Hematopoietic multipotent progenitor cell (in vitro differentiated cells): ENCODE measurements at regions not wholly inside any gene's neighbourhood (a gene's known extent, or its start where the extent isn't known, plus 50 kb on each side); places are given as distances from the start of the nearest gene placed in this dataset.

ENCODE experiments used
- DNase-seq, 3 donors: peaks; one replicate each; pipeline ENCODE4 v3.0.0-alpha.2; 2011 to 2015; ENCODE audit warnings: low read depth in 2 of 3, low spot score in 2 of 3

DNA sequence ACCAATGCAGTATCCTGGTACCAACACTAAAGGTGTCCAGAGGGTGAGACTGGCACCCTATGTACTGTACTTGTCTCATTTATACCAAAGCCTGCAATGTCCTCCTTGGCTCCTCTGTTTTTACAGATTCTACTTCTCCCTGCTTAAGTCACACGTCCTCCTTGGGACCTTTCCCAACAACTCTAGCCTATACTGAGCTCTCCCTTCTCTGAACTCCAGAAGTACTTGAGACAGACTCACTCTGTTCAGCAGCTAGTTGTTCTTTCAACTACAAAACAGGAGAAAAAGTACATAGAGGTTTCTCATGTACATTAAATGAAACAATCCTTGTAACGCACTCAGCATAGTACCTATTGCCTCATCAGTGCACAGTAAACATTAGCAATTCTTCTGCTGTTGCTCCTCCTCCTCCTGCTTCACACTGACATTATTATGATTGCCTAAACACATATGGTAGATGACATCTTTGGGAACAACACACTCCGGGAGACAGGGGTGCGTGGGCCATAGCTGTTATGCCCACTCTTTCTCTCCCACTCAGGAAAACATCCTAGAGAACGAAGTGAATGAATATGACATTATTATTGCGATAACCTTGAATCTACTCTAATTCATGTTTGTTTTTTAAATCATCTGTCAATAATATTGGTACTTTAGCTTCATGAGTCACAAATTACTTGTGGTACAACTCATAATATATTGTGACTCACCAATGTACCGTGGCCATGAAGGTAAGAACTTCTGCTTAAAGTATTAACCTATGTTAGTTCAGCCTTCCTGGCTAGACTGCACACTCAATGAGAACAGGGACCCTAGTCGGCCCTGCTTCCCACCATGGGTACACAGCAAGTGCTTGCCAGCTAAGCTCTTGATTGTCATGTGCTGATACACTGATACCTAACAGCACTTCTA, 180.3 kb upstream of the ADRA1B start:
- DNase-seq = no peak

DNA sequence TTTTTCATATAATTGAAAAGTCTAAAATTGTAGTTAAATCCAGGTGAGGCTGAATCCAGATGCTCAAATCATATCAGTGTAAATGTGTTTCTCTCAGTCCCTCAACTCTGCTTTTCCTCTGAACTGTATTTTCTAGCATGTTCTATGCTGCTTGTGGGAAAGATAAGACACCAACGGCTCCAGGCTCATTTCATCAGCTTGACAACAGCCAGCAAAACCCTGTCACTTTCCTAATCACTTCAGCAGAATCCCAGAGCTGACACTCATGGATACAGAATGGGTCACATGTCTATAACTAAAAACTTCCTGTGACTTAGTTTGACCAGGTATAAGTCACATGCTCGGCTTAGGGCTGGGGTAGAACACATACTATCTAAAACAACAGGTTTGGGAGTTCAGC, 179.4 kb upstream of the ADRA1B start:
- no peak for DNase-seq

DNA sequence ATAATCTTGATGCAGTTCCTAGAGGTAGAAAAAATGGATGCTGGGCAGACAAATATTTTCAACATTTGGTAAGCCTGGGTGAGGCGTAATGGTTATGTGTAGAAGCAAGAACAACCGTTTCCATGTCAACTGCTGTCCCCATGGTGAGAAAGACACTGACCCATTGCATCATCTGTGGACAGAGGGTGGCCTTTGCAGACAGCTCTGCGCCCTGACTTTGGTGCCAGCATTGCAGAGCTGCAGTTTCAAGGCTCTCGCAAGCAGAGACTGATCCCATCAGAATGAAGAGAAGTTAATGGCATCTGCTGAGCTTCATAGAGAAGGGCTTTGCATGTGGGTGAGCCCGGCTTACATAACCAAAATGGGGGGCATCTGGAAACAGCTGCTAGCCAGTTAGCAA, 179.0 kb upstream of the ADRA1B start:
- DNase-seq = no peak

DNA sequence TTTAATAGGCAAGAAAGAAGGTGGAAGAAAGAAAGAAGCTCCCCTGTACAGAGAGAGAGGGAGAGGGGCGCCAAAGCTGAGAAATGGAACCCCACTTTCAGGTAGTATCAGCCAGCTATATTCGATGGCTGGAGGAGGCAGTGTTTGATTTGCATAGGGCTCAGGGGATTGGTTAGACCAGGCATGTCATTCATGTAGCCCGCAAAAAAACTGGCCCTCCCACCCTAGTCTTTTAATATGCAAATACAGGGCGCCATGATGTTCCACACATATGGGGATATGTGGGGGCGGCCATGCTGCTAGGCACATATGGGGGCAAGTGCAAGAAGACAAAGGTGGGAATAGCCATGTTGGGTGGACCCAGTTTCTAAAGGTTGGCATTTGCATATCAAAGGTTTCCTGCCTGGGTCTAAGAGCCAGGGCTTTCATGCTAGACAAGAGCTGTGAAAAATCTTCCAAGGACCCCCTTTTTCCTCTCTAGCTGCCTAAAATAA, 174.4 kb upstream of the ADRA1B start:
- no peak for DNase-seq

DNA sequence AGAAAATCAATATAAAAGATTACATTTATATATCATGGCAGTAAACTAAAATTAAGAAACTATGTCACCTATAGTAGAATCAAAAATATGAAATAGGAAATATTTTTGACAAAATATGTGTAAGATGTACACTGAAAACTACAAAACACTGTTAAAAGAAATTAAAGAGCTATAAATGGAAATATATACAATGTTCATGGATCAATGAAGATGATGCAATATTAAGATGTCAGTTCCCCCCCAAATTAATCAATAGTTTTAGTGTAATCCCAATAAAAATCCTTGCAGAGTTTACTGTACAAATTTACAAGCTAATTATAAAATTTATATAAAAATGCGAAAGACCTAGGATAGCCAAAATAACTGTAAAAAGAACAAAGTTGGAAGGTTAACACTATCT, 173.0 kb upstream of the ADRA1B start:
- no peak for DNase-seq

DNA sequence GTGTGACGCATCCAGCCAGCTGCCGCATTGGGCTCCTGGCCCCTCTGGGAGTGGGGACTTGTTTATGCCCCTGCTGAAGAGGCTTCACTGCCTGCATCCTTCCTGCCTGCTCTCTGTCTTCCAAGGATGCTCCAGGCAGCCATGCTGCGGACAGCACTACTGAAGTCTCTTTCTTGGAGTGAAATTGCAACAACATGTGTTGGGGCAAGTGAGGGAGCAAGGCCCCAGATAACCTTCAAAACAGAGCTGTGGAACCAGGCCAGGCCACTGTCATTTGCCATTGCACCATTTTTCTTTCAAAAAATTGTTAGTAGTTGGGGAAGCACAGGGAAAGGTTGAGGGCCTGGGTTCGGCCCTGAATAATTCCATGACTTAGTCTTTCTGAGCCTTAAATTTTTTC, 169.6 kb upstream of the ADRA1B start:
- no peak for DNase-seq

DNA sequence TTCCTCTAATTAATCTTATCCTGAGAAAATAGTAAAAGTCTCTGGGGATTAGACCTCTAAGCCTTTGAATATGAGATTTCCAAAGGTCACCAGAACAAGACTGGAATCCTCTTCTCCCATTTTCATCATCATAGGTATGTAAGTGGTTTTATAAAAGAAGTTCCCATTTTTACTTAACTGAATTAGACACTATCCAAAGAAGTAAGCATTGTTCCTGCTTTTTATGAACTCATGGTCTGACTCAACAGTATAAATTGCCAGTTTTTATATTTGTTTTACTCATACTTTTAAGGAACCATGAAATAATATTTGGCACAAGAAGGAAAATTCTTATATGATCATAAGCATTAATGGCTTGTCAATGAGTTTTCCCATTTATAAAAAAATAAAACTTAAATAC, 167.1 kb upstream of the ADRA1B start:
- no peak for DNase-seq

DNA sequence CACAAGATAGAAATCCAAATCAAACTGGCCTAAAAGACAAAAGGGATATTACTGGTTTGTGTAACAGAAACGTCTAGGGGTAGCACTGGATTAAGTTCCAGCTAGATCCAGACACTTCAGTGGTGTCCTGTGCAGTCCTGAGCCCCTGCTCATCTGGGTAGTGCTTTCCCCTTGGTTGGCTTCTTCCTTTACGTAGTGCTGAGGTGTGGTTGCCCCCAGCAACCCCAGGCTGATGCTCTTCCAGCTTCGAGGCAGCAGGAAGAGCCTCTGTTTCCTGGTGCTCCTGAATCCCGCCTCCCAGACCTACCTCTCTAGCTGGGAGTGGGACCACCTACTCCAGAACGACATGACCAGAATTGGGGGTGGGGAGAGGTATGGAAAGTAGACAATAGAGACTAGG, 166.1 kb upstream of the ADRA1B start:
- DNase-seq = no peak

DNA sequence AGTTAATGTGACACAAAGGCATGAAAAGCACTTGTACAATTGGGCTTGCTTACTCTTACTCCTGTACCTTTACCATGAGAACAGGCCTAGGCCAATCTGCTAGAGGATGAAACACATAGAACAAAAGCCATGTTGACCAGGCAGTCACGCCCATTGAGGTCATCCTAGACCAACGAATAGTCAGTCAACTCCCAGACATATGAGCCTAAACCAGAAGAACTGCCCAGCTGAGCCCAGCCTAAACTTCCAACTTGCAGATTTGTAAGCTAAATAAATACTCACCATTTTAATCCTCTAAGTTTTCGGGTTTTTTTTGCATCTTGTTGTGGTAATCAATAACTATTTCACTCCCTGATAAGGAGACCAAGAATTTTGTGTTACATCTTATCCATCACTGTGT, 164.8 kb upstream of the ADRA1B start:
- DNase-seq = no peak

DNA sequence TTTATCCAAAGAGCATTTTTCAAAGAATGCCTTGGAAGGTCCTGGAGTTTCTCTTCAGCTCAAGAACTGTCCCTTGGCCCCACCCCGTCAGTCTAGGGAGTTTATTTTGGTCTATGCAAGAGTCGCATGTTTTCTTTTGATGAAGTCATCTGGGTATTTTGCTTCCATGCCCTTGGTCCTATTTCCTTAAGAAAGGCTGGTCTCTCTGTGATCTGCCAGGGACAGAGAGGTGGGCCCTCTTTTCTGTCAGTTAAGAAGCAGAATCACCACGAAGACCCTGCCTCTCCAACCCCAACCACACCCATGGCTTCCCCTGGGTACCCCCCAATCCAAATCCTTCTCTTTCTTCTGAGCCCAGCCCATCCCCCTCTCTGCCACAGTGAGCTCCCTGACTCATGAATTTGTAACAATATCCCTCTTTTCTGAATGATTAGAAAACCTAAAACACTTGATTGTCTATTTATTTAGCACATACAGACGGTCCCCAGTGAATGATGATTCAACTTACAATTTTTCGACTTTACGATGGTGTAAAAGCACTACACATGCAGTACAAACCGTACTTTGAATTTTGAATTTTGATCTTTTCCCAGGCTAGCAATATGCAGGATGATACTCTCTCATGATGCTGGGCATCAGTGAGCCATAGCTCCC, 163.5 kb upstream of the ADRA1B start:
- DNase-seq = no peak

DNA sequence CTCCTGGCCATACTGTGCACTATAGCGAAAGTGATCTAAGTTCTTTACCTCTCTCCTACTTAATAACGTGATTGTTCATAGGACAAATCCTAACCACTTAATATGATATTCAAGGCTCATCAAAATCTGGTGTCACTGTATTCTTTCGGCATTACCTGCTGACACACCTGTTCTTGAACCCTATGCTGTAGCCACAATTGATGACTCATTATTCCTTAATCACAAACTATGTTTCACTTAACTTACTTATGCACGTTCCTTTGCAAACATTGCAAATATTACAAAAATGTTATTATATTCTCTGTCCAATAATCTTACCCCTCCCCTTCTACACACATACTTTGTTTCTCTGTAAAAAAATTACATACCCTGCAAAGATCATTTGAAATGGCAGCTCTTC, 158.1 kb upstream of the ADRA1B start:
- DNase-seq = no peak

DNA sequence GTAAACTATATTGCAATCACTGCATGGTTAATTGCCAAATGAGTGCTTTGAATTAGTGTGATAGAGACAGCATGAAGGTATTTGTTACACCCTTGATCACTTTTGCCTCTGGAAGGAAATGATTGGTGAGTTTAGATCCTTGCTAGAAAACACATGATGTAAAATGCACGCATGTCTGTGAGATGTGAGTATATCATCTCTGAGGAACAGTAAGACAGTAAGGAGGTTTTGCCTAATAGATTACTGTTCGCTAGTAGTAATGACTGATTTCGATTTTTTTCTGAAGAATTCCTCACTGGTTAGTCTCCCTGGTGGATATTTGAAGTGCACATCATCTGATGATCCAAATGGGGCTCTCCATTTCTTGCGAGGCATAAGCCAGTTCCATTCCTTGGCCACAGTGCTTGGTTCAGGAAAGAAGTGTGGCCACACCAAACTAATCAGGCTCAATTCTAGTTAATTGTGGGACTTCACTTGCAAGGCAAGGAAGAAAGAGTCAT, 156.4 kb upstream of the ADRA1B start:
- no peak for DNase-seq

DNA sequence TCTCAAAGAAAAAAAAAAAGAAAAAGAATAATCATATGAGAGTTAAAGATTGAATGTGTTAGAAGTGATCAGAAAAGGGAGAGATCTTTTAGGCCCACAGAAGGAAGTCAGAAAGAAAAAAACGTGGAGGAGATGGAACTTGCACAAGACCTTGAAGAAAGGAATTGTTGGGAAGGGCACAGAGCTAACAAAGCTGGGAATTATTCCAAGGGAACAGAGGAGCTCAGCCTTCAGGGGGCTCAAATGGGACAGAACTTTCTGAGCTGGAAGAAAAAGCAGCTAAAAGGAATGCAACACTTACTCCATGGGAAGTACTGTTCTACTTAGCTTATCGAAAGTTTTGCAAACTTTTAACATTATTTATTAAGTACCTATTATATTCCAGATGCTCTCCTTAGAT, 153.4 kb upstream of the ADRA1B start:
- no peak for DNase-seq

DNA sequence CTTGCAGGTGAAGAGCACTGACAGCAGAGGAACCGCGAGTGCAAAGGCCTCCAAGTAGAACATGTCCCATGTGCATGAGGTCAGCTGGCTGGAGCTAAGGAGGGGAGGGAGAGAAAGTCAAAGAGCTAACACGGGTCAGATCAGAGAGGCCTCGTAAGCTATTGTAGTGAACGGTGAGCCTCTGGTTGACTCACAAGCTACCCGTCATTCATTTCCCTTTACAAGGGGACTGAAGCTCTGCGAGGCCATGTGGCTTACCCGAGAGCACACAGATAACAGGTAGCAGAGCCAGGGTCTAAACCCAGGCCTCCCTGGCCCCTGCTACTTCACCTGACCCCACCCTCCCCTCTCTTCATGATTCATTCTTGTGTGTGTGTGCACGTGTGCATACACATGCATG, 152.7 kb upstream of the ADRA1B start:
- DNase-seq = peak in 2 of 3 donors; percentile 29 to 38

DNA sequence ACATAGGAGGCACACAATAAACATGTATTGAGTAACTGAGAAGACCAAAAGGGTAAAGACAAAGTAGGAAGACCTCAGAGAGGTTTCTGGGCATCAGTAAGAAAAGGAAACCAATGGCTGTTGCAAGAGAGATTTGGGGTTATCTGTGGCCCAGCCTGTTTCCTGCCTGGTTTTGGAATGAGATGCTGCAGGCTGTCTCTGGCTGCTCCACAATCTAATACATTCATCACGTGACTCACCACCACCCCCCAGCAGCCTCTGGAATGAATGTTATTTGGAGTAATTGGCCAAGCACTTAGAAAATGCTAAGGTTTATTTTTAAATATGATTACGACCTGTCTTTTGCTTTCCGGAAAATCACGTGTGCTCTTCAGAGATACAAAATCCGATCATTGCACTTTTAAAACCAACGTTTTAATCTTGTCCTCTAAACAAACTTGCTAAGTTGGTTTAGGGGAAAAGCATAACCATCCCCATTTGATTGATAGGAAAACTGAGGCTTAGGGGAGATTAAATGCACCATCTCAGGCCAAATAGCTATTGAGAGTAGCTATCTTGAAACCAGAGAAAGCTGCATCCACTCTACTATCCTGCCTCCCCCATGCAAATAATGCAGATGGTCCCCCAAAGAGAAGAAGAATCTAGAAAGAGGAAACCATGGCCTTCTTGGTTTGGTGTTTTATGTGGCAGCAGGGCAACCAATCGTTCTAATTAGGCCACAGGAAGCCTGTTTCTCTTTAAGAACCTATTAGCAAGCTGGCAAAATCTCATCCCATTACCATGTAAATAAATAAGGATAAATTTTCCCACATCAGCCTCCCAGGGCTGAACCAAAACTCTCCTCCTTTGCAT, 151.8 kb upstream of the ADRA1B start:
- DNase-seq = peak in 2 of 3 donors; percentile 89 to 97

DNA sequence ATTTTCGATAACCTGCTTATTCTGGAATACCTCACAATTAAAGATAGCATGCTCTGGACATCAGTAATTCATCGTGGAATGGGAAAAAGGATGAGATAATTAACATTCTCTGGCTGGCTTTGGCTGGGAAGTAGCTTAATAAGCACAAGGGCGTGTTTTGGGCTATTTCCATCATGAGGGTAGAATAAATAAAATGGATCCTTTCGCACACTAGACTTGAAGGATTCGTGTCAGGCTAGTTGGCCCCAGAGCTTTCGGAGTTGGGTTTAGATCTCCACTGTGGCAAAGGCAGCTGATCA, 151.2 kb upstream of the ADRA1B start:
- DNase-seq = no peak

DNA sequence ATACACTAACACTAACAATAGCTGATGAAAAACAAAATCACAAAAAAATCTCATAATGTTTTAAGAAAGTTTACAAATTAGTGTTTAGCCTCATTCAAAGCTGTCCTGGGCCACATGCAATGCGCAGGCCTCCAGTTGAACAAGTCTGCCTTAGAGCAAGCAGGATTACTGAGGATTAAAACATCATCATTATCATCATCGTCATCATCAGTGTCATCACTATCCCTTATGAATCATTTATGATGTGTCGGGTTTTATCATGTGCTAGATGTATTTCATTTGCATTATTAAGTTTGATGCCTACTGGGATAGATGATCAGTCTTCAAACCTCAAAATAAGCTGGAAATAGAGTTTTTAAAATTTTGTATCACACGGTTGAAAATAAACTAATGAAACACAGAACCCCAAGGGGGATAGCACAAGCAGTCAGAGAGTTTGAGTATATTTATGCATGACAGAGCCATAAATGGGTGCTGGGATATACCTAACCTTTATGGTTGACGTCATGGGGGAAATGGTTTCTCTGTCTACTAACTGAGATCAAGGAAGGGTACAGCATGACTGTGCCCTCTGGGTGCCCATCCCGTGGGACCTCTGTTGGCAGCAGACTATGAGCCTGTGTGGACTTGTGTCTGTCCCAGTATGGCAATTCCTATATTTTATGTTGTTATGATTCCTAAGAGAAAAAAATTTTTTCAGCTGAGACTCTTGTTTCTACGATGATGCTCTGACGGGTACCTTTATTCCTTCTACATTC, 150.3 kb upstream of the ADRA1B start:
- DNase-seq = no peak

DNA sequence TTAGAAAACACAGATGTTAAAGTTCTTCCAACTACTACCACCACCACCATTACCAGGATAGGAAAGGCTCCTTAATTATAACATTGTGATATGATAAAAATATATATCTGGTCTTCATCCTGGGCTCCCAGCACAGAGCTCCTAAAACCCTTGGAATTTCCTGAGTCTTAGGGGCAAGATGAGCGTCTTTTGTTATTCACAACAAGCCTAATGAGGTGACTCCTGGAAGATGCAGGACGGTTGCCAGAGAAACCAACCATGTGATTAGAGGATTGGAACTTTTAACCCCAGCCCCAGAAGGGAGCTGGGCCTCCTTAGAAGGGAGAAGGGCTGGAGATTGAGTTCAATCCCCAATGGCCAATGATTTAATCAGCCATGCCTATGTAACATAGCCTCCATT, 148.0 kb upstream of the ADRA1B start:
- no peak for DNase-seq

DNA sequence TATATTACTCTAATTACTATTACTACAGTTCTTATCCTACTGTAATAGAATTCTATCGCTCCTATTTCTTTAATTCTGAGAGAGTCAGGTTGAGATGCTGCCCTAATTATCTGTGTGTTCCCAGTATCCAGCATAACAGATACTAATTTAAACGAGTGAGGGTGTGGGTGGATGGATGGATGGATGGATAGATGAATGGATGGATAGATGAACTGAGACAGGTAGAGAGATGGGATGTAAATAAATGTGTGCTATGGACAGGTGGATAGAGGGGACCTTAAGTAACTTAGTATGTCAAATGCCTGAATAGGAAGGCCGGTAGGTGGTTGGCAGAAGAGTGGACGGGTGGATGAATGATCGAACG, 143.6 kb upstream of the ADRA1B start:
- no peak for DNase-seq

DNA sequence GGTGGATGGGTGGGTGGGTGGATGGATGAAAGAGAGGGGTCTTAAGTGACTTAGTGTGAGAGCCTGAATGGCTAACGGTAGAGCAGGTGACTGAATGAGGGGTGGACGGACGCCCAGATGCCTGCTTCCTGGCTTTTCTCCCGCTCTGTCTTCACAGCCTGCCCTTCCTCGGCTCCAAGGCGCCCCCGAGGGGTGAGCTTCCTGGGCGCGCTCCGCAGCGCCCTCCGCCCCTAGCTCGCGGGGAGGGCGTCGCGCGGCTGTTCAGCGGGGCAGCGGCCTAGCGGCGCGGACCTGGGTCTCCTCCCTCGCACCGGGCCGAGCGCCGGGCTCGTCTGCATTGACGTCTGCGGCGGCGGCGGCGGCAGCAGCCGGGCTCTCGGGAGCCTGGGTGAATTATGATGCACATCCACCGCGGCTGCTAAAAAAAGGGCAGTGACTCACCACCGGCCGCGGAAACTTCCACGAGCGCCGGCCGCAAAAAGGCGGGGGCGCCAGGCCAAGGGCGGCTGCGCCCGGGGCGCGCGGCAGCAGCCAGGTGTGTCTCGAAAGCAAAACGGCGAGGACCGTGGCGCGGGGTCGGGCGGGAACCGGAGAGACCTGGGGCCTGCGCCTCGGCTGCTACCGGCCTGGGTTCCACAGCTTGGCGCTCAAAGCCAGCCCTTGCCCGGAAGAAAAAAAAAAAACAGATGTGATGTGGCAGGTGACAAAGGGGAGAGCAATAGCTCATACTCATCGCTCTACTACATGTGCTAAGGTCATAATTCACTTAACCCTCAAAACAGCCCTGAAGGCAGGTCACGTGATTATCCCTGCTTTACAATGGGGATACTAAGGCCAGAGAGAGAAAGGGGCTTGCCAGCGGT, 143.0 kb upstream of the ADRA1B start:
- DNase-seq = peak in 2 of 3 donors; percentile 91 to 93
